A673 (cell line): ENCODE measurements at regions not wholly inside any gene's neighbourhood (a gene's known extent, or its start where the extent isn't known, plus 50 kb on each side); places are given as distances from the start of the nearest gene placed in this dataset.

Experiments
- BruUV-seq: library from RNA; stranded (reverse); fragments of 400-500 nt; replicated peaks from 2 replicates; lab custom pipeline; 2021; lab: Mats Ljungman, UMichigan
- CTCF ChIA-PET: fragments of 300-600 bp; sonication (Branson Sonifier 250); formaldehyde crosslinking; loops from one replicate; lab custom pipeline; 2022; ENCODE audit warnings: antibody characterized with exemption; lab: Charles Lee
- POLR2A ChIA-PET: fragments of 300-600 bp; sonication (Branson Sonifier 250); formaldehyde crosslinking; loops from one replicate; lab custom pipeline; 2022; ENCODE audit warnings: antibody characterized with exemption; ENCODE audit not compliant: low non-redundant PET; lab: Charles Lee
- DNase-seq: peaks from one replicate; pipeline ENCODE4 v3.0.0-alpha.2; 2015; ENCODE audit warnings: low spot score
- H3K27ac ChIP-seq: fragments of 200-600 bp; sonication (generic); 2 replicates; pipeline ENCODE4 v1.5.1; 2016; ENCODE audit warnings: mixed run types, low read depth, mild to moderate bottlenecking, mixed read lengths, antibody characterized with exemption, low read length; ENCODE audit not compliant: poor library complexity, severe bottlenecking
- H3K27me3 ChIP-seq: fragments of 200-600 bp; sonication (generic); replicated peaks from 2 replicates; pipeline ENCODE4 v1.6.1; 2017; ENCODE audit warnings: mixed run types, low read depth, mild to moderate bottlenecking, mixed read lengths, antibody characterized with exemption, low read length; ENCODE audit not compliant: insufficient read depth, poor library complexity
- H3K36me3 ChIP-seq: fragments of 200-600 bp; sonication (generic); 2 replicates; pipeline ENCODE4 v1.6.1; 2016; ENCODE audit warnings: mixed run types, mild to moderate bottlenecking, mixed read lengths, antibody characterized with exemption, low read length; ENCODE audit not compliant: insufficient read depth, poor library complexity, severe bottlenecking
- H3K4me1 ChIP-seq: fragments of 200-600 bp; sonication (generic); 2 replicates; pipeline ENCODE4 v1.6.1; 2017; ENCODE audit warnings: mixed run types, mild to moderate bottlenecking, mixed read lengths, antibody characterized with exemption, low read length; ENCODE audit not compliant: insufficient read depth, poor library complexity, severe bottlenecking
- H3K4me3 ChIP-seq: fragments of 200-600 bp; sonication (generic); 2 replicates; pipeline ENCODE4 v1.5.1; 2016; ENCODE audit warnings: low read depth, mixed run types, mild to moderate bottlenecking, mixed read lengths, low read length; ENCODE audit not compliant: poor library complexity, severe bottlenecking
- H3K9me3 ChIP-seq: fragments of 200-600 bp; sonication (generic); 2 replicates; pipeline ENCODE4 v1.6.1; 2016; ENCODE audit warnings: mixed run types, low read depth, mild to moderate bottlenecking, mixed read lengths, antibody characterized with exemption, low read length; ENCODE audit not compliant: poor library complexity, severe bottlenecking
- CTCF ChIP-seq: fragments of 300-800, 200-600 bp; sonication (generic); conservative IDR thresholded peaks from 2 replicates; pipeline ENCODE4 v1.5.1; 2017; ENCODE audit warnings: low read depth, mild to moderate bottlenecking, antibody characterized with exemption, low read length, moderate library complexity, mixed read lengths
- EZH2 ChIP-seq: fragments of 200-600 bp; sonication (generic); IDR thresholded peaks from 2 replicates; pipeline ENCODE4 v1.6.1; 2017; ENCODE audit warnings: borderline replicate concordance, low read depth, mild to moderate bottlenecking, mixed read lengths, antibody characterized with exemption, low read length; ENCODE audit not compliant: poor library complexity, severe bottlenecking
- intact Hi-C: fragments of 100-400 bp; cut with micrococcal nuclease; formaldehyde crosslinking; loops from one replicate; pipeline ENCODE4 v1.10.0; 2022; ENCODE audit not compliant: unreplicated experiment

- H3K4me3 ChIP-seq = no peak overlapping the region
- BruUV-seq = no TSS peak
- intact Hi-C loops = no loop called here
- no peaks in the 10 kb centered on the region for H3K36me3 ChIP-seq
- no peak overlapping the region for H3K27ac ChIP-seq
- ChIA-PET POLR2A (no interaction called here), CTCF (no interaction called here)
- no peak for TF ChIP-seq EZH2
- DNase-seq = no peak
- H3K9me3 ChIP-seq = no peaks in the 10 kb centered on the region
- H3K4me1 ChIP-seq = no peaks in the 10 kb centered on the region
- no peaks in the 10 kb centered on the region for H3K27me3 ChIP-seq
These were observed 151.3 kb downstream of the ARRDC4 start for GRCh38 chr15:98111806-98112205.

- Histone ChIP-seq H3K27me3 (no peaks in the 10 kb centered on the region), H3K27ac (no peak overlapping the region), H3K9me3 (no peaks in the 10 kb centered on the region), H3K4me3 (no peak overlapping the region), H3K4me1 (no peaks in the 10 kb centered on the region), H3K36me3 (no peaks in the 10 kb centered on the region)
- no peak for TF ChIP-seq EZH2
- TF ChIP-seq CTCF = no peak
- no peak for DNase-seq
- POLR2A ChIA-PET = no interaction called here
- no TSS peak for BruUV-seq
- CTCF ChIA-PET = no interaction called here
- intact Hi-C loops = no loop called here
These were observed 152.8 kb downstream of the ARRDC4 start for GRCh38 chr15:98113327-98113726.

GRCh38 chr15:98120561-98120960 lies 160.1 kb downstream of the ARRDC4 start:
- Histone ChIP-seq H3K9me3 (no peaks in the 10 kb centered on the region), H3K27me3 (peaks cover 5% of the 10 kb centered on the region), H3K36me3 (no peaks in the 10 kb centered on the region), H3K4me1 (no peaks in the 10 kb centered on the region), H3K4me3 (no peak overlapping the region), H3K27ac (no peak overlapping the region)
- intact Hi-C loops = no loop called here
- TF ChIP-seq CTCF = no peak
- TF ChIP-seq EZH2 = no peak
- DNase-seq = no peak
- BruUV-seq = no TSS peak
- POLR2A ChIA-PET = no interaction called here
- CTCF ChIA-PET = no interaction called here

GRCh38 chr15:98121536-98121935 lies 161.0 kb downstream of the ARRDC4 start:
- H3K27ac ChIP-seq = no peak overlapping the region
- POLR2A ChIA-PET = no interaction called here
- DNase-seq = no peak
- CTCF ChIA-PET = no interaction called here
- intact Hi-C loops = no loop called here
- H3K9me3 ChIP-seq = no peaks in the 10 kb centered on the region
- H3K4me3 ChIP-seq = no peak overlapping the region
- no peaks in the 10 kb centered on the region for H3K4me1 ChIP-seq
- peaks cover 5% of the 10 kb centered on the region for H3K27me3 ChIP-seq
- no peak for TF ChIP-seq CTCF
- TF ChIP-seq EZH2 = no peak
- no peaks in the 10 kb centered on the region for H3K36me3 ChIP-seq
- no TSS peak for BruUV-seq
